ENCODE measurements at regions not wholly inside any gene's neighbourhood (a gene's known extent, or its start where the extent isn't known, plus 50 kb on each side); places are given as distances from the start of the nearest gene placed in this dataset.

DNA sequence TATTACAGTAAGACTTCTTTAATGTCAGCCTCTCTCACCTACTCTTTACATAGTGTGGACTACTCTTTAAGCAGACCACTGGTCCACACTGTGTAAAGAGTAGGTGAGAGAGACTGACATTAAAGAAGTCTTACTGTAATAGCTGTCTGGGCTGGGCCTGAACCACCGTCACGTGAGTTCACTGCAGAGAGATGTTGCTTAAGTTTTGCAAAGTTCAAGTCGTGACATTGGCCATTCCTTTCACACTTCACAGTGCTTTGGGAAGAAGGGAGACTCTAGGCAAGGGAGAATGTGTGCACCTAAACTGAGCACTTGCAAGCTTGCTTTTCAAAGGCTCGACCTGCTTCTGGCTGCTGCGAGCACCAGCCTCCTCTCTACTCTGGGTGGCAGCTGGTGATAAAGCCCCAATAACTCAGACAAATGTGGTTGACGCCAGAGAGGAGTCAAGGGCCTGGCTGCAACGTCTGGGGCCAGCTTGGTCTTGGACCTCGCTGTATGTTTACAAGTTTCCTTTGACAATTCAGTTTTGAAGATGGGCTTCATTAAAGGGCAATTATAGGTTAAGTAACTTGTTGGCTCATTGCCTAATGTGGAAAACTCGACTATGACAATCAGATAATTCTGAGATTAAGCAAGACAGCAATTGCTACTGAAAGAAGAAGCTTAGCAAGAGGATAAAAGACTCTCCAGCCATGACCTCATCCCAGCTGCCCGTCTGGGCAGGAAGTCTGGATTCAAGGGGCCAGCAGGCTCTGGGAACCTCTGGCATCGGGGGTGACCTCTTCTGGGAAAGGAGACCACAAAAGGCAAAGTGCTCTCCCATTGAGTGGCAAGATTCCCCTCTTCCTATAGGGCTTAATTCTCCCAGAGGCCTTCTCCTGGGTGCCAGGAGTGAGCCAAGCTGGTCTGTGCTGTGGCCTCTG, 242.1 kb upstream of the TLE3 start:
- TF ChIP-seq, protein P1, sequence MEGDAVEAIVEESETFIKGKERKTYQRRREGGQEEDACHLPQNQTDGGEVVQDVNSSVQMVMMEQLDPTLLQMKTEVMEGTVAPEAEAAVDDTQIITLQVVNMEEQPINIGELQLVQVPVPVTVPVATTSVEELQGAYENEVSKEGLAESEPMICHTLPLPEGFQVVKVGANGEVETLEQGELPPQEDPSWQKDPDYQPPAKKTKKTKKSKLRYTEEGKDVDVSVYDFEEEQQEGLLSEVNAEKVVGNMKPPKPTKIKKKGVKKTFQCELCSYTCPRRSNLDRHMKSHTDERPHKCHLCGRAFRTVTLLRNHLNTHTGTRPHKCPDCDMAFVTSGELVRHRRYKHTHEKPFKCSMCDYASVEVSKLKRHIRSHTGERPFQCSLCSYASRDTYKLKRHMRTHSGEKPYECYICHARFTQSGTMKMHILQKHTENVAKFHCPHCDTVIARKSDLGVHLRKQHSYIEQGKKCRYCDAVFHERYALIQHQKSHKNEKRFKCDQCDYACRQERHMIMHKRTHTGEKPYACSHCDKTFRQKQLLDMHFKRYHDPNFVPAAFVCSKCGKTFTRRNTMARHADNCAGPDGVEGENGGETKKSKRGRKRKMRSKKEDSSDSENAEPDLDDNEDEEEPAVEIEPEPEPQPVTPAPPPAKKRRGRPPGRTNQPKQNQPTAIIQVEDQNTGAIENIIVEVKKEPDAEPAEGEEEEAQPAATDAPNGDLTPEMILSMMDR (IDR thresholded peaks at IDR 0.05): no peak
- no peak for TF ChIP-seq POLR2A (IDR thresholded peaks at IDR 0.05)

All from heart left ventricle (tissue), 13 donors.